ENCODE measurements at regions not wholly inside any gene's neighbourhood (a gene's known extent, or its start where the extent isn't known, plus 50 kb on each side); places are given as distances from the start of the nearest gene placed in this dataset.

- ATAC-seq (ENCODE audit: insufficient read depth, low read depth) (no peak), DNase-seq (no peak)
- H2AFZ ChIP-seq (ENCODE audit: low read depth, low read length), result no peak overlapping the region
- no peaks in the 10 kb centered on the region for H3K27me3 ChIP-seq (ENCODE audit: insufficient read depth, low read length, poor library complexity)
- no peak overlapping the region for H3K27ac ChIP-seq (ENCODE audit: low read length)
- no peak overlapping the region for H3K4me3 ChIP-seq (ENCODE audit: low read depth in 1 of 2, low read length in 2 of 2)
- no peaks in the 10 kb centered on the region for H4K20me1 ChIP-seq (ENCODE audit: insufficient read depth, low read length)
- H3K4me1 ChIP-seq (ENCODE audit: insufficient read depth, low read length), result no peaks in the 10 kb centered on the region
- H3K36me3 ChIP-seq (ENCODE audit: insufficient read depth, low read length), result no peaks in the 10 kb centered on the region
- TF ChIP-seq EZH2 (IDR thresholded peaks at IDR 0.05; ENCODE audit: borderline replicate concordance, low read depth, low read length, severe bottlenecking) (no peak), CTCF (IDR thresholded peaks at IDR 0.05; ENCODE audit: borderline replicate concordance, extremely low read depth, low read length, poor library complexity, severe bottlenecking) (no peak)
- no peak overlapping the region for H3K4me2 ChIP-seq (ENCODE audit: insufficient read depth, low read length)
- no peak overlapping the region for H3K9ac ChIP-seq (ENCODE audit: low read depth, low read length)
- no peaks in the 10 kb centered on the region for H3K9me3 ChIP-seq (ENCODE audit: insufficient read depth, low read length, severe bottlenecking)
- no peaks in the 10 kb centered on the region for H3K79me2 ChIP-seq (ENCODE audit: insufficient read depth, low read length)
These were observed 64.0 kb upstream of the CHRM3 start for GRCh38 chr1:239322369-239322768.

- no peak for ATAC-seq (ENCODE audit: insufficient read depth, low read depth)
- no peaks in the 10 kb centered on the region for H3K27me3 ChIP-seq (ENCODE audit: insufficient read depth, low read length, poor library complexity)
- TF ChIP-seq EZH2 (IDR thresholded peaks at IDR 0.05; ENCODE audit: borderline replicate concordance, low read depth, low read length, severe bottlenecking) (no peak), CTCF (IDR thresholded peaks at IDR 0.05; ENCODE audit: borderline replicate concordance, extremely low read depth, low read length, poor library complexity, severe bottlenecking) (no peak)
- H2AFZ ChIP-seq (ENCODE audit: low read depth, low read length), result no peak overlapping the region
- H3K36me3 ChIP-seq (ENCODE audit: insufficient read depth, low read length), result no peaks in the 10 kb centered on the region
- no peak overlapping the region for H3K4me3 ChIP-seq (ENCODE audit: low read depth in 1 of 2, low read length in 2 of 2)
- no peaks in the 10 kb centered on the region for H3K79me2 ChIP-seq (ENCODE audit: insufficient read depth, low read length)
- no peak overlapping the region for H3K27ac ChIP-seq (ENCODE audit: low read length)
- no peak for DNase-seq
- H3K4me1 ChIP-seq (ENCODE audit: insufficient read depth, low read length), result no peaks in the 10 kb centered on the region
- no peak overlapping the region for H3K9ac ChIP-seq (ENCODE audit: low read depth, low read length)
- no peak overlapping the region for H3K4me2 ChIP-seq (ENCODE audit: insufficient read depth, low read length)
- H4K20me1 ChIP-seq (ENCODE audit: insufficient read depth, low read length), result no peaks in the 10 kb centered on the region
- no peaks in the 10 kb centered on the region for H3K9me3 ChIP-seq (ENCODE audit: insufficient read depth, low read length, severe bottlenecking)
These were observed 64.5 kb upstream of the CHRM3 start for GRCh38 chr1:239321877-239322276.

DNA sequence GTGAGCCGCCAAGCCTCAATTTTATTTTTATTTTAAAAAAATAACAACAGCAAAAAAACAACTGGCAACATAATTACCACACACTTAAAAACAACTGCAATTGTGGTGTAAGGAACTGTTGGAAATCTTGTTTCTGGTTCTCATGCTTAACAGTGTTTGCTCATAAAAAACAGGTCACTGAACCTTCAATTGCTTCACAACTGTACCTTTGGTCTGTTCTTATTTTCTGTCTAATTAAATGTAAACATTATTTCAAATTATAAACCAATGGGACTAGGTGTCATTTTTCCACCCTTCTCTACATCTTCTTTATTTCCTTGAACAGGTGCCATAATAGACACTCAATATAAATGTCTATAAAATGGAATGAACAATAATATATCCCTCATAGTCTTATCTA lies 68.4 kb upstream of the CHRM3 start:
- Histone ChIP-seq H3K4me3 (ENCODE audit: low read depth in 1 of 2, low read length in 2 of 2) (no peak overlapping the region), H3K4me1 (ENCODE audit: insufficient read depth, low read length) (no peaks in the 10 kb centered on the region), H3K36me3 (ENCODE audit: insufficient read depth, low read length) (no peaks in the 10 kb centered on the region), H3K27ac (ENCODE audit: low read length) (no peak overlapping the region), H3K9me3 (ENCODE audit: insufficient read depth, low read length, severe bottlenecking) (no peaks in the 10 kb centered on the region), H3K4me2 (ENCODE audit: insufficient read depth, low read length) (no peak overlapping the region), H4K20me1 (ENCODE audit: insufficient read depth, low read length) (no peaks in the 10 kb centered on the region), H2AFZ (ENCODE audit: low read depth, low read length) (no peak overlapping the region), H3K9ac (ENCODE audit: low read depth, low read length) (no peak overlapping the region), H3K27me3 (ENCODE audit: insufficient read depth, low read length, poor library complexity) (no peaks in the 10 kb centered on the region), H3K79me2 (ENCODE audit: insufficient read depth, low read length) (no peaks in the 10 kb centered on the region)
- no peak for ATAC-seq (ENCODE audit: insufficient read depth, low read depth)
- no peak for TF ChIP-seq EZH2 (IDR thresholded peaks at IDR 0.05; ENCODE audit: borderline replicate concordance, low read depth, low read length, severe bottlenecking)
- TF ChIP-seq CTCF (IDR thresholded peaks at IDR 0.05; ENCODE audit: borderline replicate concordance, extremely low read depth, low read length, poor library complexity, severe bottlenecking), result no peak
- no peak for DNase-seq

GRCh38 chr1:239315631-239316217 lies 70.6 kb upstream of the CHRM3 start:
- Histone ChIP-seq H3K4me1 (ENCODE audit: insufficient read depth, low read length) (no peaks in the 10 kb centered on the region), H4K20me1 (ENCODE audit: insufficient read depth, low read length) (no peaks in the 10 kb centered on the region), H3K9me3 (ENCODE audit: insufficient read depth, low read length, severe bottlenecking) (no peaks in the 10 kb centered on the region), H3K9ac (ENCODE audit: low read depth, low read length) (no peak overlapping the region), H3K4me2 (ENCODE audit: insufficient read depth, low read length) (no peak overlapping the region), H3K36me3 (ENCODE audit: insufficient read depth, low read length) (no peaks in the 10 kb centered on the region), H3K4me3 (ENCODE audit: low read depth in 1 of 2, low read length in 2 of 2) (no peak overlapping the region), H3K27me3 (ENCODE audit: insufficient read depth, low read length, poor library complexity) (no peaks in the 10 kb centered on the region), H2AFZ (ENCODE audit: low read depth, low read length) (no peak overlapping the region), H3K27ac (ENCODE audit: low read length) (no peak overlapping the region), H3K79me2 (ENCODE audit: insufficient read depth, low read length) (no peaks in the 10 kb centered on the region)
- TF ChIP-seq EZH2 (IDR thresholded peaks at IDR 0.05; ENCODE audit: borderline replicate concordance, low read depth, low read length, severe bottlenecking) (no peak), CTCF (IDR thresholded peaks at IDR 0.05; ENCODE audit: borderline replicate concordance, extremely low read depth, low read length, poor library complexity, severe bottlenecking) (no peak)
- ATAC-seq (ENCODE audit: insufficient read depth, low read depth), result no peak
- DNase-seq, result no peak

All from DND-41 (cell line).